Stimulated activated CD4-positive, alpha-beta T cell treated with anti-CD3 and anti-CD28 coated beads, Interleukin-15, amount 100 ng/mL, for 24 hours (primary cell): ENCODE measurements at regions not wholly inside any gene's neighbourhood (a gene's known extent, or its start where the extent isn't known, plus 50 kb on each side); places are given as distances from the start of the nearest gene placed in this dataset.

Source experiments
- DNase-seq: peaks from one replicate; pipeline ENCODE4 v3.0.0-alpha.2; 2020

GRCh38 chr4:37000281-37000680 lies 244.3 kb upstream of the NWD2 start:
- no peak for DNase-seq

GRCh38 chr4:37001688-37002436 lies 242.7 kb upstream of the NWD2 start:
- DNase-seq, result no peak

- no peak for DNase-seq
Observed at GRCh38 chr4:37002625-37003024, 241.9 kb upstream of the NWD2 start.

- no peak for DNase-seq
Observed at GRCh38 chr4:37008199-37008598, 236.3 kb upstream of the NWD2 start.

GRCh38 chr4:37014584-37014983 lies 230.0 kb upstream of the NWD2 start:
- DNase-seq, result no peak

- DNase-seq, result no peak
Observed at GRCh38 chr4:37015391-37015790, 229.2 kb upstream of the NWD2 start.

GRCh38 chr4:37023504-37023903 lies 221.0 kb upstream of the NWD2 start:
- no peak for DNase-seq

GRCh38 chr4:37023996-37024395 lies 220.5 kb upstream of the NWD2 start:
- no peak for DNase-seq

- no peak for DNase-seq
Observed at GRCh38 chr4:37040816-37041215, 203.7 kb upstream of the NWD2 start.

GRCh38 chr4:37043342-37043741 lies 201.2 kb upstream of the NWD2 start:
- DNase-seq, result no peak

- no peak for DNase-seq
Observed at GRCh38 chr4:37051111-37051510, 193.4 kb upstream of the NWD2 start.

GRCh38 chr4:37051866-37052265 lies 192.7 kb upstream of the NWD2 start:
- no peak for DNase-seq

- DNase-seq, result no peak
Observed at GRCh38 chr4:37054531-37055077, 189.9 kb upstream of the NWD2 start.

GRCh38 chr4:37058826-37059225 lies 185.7 kb upstream of the NWD2 start:
- DNase-seq, result no peak

GRCh38 chr4:37066159-37066558 lies 178.4 kb upstream of the NWD2 start:
- no peak for DNase-seq

- no peak for DNase-seq
Observed at GRCh38 chr4:37068580-37068979, 176.0 kb upstream of the NWD2 start.

GRCh38 chr4:37070041-37070440 lies 174.5 kb upstream of the NWD2 start:
- DNase-seq, result no peak

- DNase-seq, result no peak
Observed at GRCh38 chr4:37071576-37071975, 173.0 kb upstream of the NWD2 start.

- no peak for DNase-seq
Observed at GRCh38 chr4:37073226-37073840, 171.2 kb upstream of the NWD2 start.

GRCh38 chr4:37082912-37083311 lies 161.6 kb upstream of the NWD2 start:
- DNase-seq, result no peak

GRCh38 chr4:37095925-37096324 lies 148.6 kb upstream of the NWD2 start:
- DNase-seq, result no peak

GRCh38 chr4:37101182-37101581 lies 143.4 kb upstream of the NWD2 start:
- DNase-seq, result no peak

GRCh38 chr4:37101686-37102085 lies 142.9 kb upstream of the NWD2 start:
- no peak for DNase-seq

GRCh38 chr4:37109756-37110155 lies 134.8 kb upstream of the NWD2 start:
- no peak for DNase-seq

- no peak for DNase-seq
Observed at GRCh38 chr4:37124800-37125199, 119.7 kb upstream of the NWD2 start.
